ENCODE measurements at regions not wholly inside any gene's neighbourhood (a gene's known extent, or its start where the extent isn't known, plus 50 kb on each side); places are given as distances from the start of the nearest gene placed in this dataset.
"Not testable (repeated sequence)": the region's sequence is repeated elsewhere in the genome, so short reads cannot be mapped to it uniquely, and the experiment has no call there.

GRCh38 chr5:105036814-105037213, 1474.2 kb upstream of the NUDT12 start:
- H3K27ac ChIP-seq (ENCODE audit: low read depth in 1 of 2, low read length in 2 of 2); H3K36me3 ChIP-seq (ENCODE audit: control insufficient read depth in 4 of 4, insufficient read depth in 3 of 4, low read depth in 1 of 4, low read length in 3 of 4); H3K9ac ChIP-seq (ENCODE audit: low read depth in 1 of 2, low read length in 2 of 2); DNase-seq (ENCODE audit: low spot score); H3K27me3 ChIP-seq (ENCODE audit: control insufficient read depth in 4 of 4, insufficient read depth in 4 of 4, low read length in 3 of 4); H3K9me3 ChIP-seq (ENCODE audit: control insufficient read depth in 4 of 4, low read length in 3 of 4); H3K4me1 ChIP-seq (ENCODE audit: control insufficient read depth in 4 of 4, insufficient read depth in 4 of 4, low read length in 3 of 4); H3K4me3 ChIP-seq (ENCODE audit: low read depth in 1 of 3, low read length in 3 of 3): not testable (repeated sequence)
- WGBS, result 78% methylated on average over 3 of the region's 3 CpGs

GRCh38 chr5:105034401-105034763, 1471.8 kb upstream of the NUDT12 start:
- Histone ChIP-seq H3K27ac (ENCODE audit: low read depth in 1 of 2, low read length in 2 of 2) (no peak overlapping the region), H3K9me3 (ENCODE audit: control insufficient read depth in 4 of 4, low read length in 3 of 4) (no peaks in the 10 kb centered on the region), H3K4me1 (ENCODE audit: control insufficient read depth in 4 of 4, insufficient read depth in 4 of 4, low read length in 3 of 4) (no peaks in the 10 kb centered on the region), H3K27me3 (ENCODE audit: control insufficient read depth in 4 of 4, insufficient read depth in 4 of 4, low read length in 3 of 4) (no peaks in the 10 kb centered on the region), H3K36me3 (ENCODE audit: control insufficient read depth in 4 of 4, insufficient read depth in 3 of 4, low read depth in 1 of 4, low read length in 3 of 4) (no peaks in the 10 kb centered on the region), H3K4me3 (ENCODE audit: low read depth in 1 of 3, low read length in 3 of 3) (no peak overlapping the region), H3K9ac (ENCODE audit: low read depth in 1 of 2, low read length in 2 of 2) (no peak overlapping the region)
- DNase-seq (ENCODE audit: low spot score), result no peak
- TF ChIP-seq FOXA2 (IDR thresholded peaks at IDR 0.05), result no peak
- TF ChIP-seq, protein P1, sequence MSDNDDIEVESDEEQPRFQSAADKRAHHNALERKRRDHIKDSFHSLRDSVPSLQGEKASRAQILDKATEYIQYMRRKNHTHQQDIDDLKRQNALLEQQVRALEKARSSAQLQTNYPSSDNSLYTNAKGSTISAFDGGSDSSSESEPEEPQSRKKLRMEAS (IDR thresholded peaks at IDR 0.05), result no peak
- no peak for TF ChIP-seq RXRA (IDR thresholded peaks at IDR 0.05)
- TF ChIP-seq YY1 (IDR thresholded peaks at IDR 0.05), result no peak
- TF ChIP-seq SP1 (IDR thresholded peaks at IDR 0.05), result no peak
- TF ChIP-seq, protein P2, sequence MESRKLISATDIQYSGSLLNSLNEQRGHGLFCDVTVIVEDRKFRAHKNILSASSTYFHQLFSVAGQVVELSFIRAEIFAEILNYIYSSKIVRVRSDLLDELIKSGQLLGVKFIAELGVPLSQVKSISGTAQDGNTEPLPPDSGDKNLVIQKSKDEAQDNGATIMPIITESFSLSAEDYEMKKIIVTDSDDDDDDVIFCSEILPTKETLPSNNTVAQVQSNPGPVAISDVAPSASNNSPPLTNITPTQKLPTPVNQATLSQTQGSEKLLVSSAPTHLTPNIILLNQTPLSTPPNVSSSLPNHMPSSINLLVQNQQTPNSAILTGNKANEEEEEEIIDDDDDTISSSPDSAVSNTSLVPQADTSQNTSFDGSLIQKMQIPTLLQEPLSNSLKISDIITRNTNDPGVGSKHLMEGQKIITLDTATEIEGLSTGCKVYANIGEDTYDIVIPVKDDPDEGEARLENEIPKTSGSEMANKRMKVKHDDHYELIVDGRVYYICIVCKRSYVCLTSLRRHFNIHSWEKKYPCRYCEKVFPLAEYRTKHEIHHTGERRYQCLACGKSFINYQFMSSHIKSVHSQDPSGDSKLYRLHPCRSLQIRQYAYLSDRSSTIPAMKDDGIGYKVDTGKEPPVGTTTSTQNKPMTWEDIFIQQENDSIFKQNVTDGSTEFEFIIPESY (IDR thresholded peaks at IDR 0.05), result no peak
- no peak for TF ChIP-seq NR2F2 (IDR thresholded peaks at IDR 0.05)
- TF ChIP-seq, protein P3, sequence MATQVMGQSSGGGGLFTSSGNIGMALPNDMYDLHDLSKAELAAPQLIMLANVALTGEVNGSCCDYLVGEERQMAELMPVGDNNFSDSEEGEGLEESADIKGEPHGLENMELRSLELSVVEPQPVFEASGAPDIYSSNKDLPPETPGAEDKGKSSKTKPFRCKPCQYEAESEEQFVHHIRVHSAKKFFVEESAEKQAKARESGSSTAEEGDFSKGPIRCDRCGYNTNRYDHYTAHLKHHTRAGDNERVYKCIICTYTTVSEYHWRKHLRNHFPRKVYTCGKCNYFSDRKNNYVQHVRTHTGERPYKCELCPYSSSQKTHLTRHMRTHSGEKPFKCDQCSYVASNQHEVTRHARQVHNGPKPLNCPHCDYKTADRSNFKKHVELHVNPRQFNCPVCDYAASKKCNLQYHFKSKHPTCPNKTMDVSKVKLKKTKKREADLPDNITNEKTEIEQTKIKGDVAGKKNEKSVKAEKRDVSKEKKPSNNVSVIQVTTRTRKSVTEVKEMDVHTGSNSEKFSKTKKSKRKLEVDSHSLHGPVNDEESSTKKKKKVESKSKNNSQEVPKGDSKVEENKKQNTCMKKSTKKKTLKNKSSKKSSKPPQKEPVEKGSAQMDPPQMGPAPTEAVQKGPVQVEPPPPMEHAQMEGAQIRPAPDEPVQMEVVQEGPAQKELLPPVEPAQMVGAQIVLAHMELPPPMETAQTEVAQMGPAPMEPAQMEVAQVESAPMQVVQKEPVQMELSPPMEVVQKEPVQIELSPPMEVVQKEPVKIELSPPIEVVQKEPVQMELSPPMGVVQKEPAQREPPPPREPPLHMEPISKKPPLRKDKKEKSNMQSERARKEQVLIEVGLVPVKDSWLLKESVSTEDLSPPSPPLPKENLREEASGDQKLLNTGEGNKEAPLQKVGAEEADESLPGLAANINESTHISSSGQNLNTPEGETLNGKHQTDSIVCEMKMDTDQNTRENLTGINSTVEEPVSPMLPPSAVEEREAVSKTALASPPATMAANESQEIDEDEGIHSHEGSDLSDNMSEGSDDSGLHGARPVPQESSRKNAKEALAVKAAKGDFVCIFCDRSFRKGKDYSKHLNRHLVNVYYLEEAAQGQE (IDR thresholded peaks at IDR 0.05), result no peak
- TF ChIP-seq FOXA1 (IDR thresholded peaks at IDR 0.05), result no peak
- TF ChIP-seq, protein P4, sequence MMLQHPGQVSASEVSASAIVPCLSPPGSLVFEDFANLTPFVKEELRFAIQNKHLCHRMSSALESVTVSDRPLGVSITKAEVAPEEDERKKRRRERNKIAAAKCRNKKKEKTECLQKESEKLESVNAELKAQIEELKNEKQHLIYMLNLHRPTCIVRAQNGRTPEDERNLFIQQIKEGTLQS (IDR thresholded peaks at IDR 0.05), result no peak
- no peak for TF ChIP-seq TAF1 (conservative IDR thresholded peaks at IDR 0.05)
- no peak for TF ChIP-seq GABPA (IDR thresholded peaks at IDR 0.05 in 1 of 2, conservative IDR thresholded peaks at IDR 0.05 in 1 of 2)
- no peak for TF ChIP-seq HNF4G (IDR thresholded peaks at IDR 0.05)
- no peak for TF ChIP-seq HNF4A (conservative IDR thresholded peaks at IDR 0.05)
- TF ChIP-seq CTCF (IDR thresholded peaks at IDR 0.05; ENCODE audit: low read depth, low read length, missing input control), result no peak
- TF ChIP-seq JUND (IDR thresholded peaks at IDR 0.05), result no peak

Data from liver (tissue), 8 donors.